HG03064 (cell line): ENCODE measurements at regions not wholly inside any gene's neighbourhood (a gene's known extent, or its start where the extent isn't known, plus 50 kb on each side); places are given as distances from the start of the nearest gene placed in this dataset.

Experiments
- ATAC-seq: cut with Tn5 transposase; IDR thresholded peaks from one replicate; pipeline ENCODE4 v1.9.1; 2021; ENCODE audit warnings: low read depth; ENCODE audit not compliant: unreplicated experiment

DNA sequence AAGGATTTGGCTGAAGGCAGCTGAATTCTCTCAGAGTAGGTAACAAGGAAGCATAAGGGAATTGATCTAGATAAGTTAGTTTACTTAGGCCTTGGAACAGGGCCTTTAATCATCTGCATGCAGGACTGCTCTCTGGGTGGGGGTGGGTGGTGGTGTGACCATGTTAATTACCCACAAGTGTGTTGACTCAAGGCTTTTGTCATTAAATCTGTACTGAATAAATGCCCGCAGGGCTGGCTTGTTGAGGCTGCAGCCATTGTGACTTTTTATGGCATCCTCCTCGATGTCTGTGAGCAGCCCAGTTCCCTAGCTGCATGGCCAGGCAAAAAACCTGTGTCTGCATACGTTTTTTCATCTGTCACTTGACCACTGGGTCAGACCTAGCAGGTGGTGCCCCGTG is 63.5 kb upstream of the ASCC3 start:
- no peak for ATAC-seq

DNA sequence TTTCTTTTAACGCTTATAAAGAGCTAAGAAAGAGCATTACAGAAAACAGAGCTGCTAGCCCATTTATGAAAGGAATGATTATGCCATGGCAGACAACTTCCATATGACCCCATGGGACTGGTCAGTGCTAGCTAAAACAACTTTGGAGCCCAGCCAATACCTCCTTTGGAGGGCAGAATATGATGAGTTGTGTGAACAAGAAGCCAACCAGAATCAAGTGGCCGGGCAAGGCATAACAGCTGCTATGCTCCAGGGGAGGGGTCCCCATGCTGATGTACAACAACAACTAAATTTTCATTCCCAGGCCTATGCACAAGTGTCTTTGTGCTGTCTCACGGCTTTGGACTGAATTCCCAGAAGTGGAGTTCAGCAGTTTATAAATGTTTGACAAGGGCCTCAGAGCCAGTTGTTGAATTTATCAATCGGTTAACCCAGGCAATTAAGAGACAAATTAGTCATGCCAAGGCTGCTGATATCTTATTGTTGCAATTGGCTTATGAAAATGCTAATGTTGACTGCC is 65.0 kb upstream of the ASCC3 start:
- no peak for ATAC-seq

DNA sequence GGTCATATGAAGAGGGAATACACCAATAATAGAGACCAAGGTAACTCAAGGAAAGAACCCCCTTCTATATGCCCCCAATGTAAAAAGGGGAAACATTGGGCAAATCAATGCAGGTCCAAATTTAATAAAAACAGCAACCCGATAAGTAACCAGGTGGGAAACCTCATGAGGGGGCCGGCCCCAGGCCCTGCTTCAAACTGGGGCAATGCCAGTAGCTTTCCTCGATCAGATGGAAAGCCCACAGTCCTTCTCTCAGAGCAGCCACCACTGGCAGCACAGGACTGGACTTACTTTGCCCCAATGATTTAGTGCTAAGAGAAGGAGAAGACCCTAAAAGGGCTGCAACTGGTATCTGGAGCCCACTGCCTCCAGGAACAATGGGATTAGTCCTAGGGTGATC is 65.6 kb upstream of the ASCC3 start:
- no peak for ATAC-seq

DNA sequence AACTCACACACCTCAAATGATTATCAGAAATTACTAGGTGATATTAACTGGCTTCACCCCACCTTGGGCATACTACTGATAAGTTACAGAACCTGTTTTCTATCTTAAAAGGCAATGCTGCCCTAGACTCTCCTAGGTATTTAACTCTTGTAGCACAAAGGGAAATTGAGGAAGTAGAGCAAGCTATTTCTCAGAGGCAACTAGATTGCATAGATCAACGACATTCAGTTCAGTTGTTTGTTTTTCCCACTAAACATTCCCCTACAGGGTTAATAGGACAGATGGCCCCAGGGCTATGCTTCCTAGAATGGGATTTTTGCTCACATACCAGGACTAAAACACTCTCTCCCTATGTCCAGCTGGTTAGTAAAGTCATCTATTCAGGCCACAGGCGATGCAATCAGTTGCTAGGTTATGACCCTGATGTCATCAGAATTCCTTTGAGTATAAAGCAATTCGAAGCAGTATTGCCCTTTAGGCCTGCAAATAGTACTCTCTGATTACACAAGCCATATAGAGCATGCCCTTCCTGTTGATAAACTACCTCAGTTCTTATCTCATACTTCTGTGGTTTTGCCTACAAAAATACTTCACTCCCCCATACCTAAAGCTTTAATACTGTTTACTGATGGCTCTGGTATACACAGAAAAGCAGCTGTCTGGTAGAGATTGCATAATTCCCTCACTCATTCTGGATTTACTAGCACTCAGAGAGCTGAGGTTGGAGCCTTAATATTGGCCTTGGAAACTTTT is 67.4 kb upstream of the ASCC3 start:
- ATAC-seq = no peak

DNA sequence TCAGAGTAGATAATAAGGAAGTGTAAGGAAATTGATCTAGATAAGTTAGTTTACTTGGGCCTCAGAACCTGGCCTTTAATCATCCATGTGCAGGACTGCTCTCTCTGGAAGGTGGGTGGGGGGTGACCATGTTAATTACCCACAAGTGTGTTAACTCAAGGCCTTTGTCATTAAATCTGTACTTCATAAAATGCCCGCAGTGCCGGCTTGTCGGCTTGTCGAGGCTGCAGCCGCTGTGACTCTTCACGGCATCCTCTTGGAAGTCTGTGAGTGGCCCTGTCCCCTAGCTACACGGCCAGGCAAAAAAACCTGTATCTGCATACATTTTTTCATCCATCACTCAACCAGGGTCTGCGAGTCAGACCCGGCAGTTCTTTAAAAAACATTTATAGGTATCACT is 70.9 kb upstream of the ASCC3 start:
- ATAC-seq = no peak

DNA sequence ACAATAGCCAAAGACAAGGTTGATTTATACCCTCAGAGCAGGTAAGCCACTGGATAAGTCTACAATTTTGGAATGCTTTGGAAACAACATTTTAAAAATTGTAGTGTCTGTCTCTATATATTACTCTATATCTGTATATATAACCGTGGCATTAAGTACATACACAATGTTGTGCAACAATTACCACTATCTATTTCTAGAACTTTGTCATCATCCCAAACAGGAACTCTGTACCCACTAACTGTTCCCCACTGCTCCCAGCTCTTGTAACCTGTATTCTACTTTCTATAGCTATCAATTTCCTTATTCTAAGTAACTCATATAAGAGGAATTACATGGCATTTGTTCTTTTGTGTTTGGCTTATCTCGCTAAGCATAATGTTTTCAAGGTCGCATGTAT is 78.2 kb upstream of the ASCC3 start:
- no peak for ATAC-seq

DNA sequence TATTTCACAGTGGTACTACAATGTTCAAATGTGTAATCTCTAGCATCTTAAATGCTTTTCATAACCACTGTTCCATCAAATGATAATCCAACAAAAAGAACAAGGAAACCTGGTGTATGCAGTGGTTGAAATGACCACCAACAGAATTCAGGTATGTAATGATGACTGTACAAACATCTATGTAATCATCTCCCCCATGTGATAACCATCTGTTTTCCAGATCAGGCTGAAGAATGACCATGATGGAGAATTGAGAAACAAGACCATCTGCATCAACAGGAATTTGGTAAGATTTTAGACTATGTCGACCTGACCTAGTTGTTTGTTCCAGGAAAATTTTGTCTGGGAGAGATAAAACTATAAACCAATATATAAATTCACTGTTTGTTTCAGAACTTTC is 81.3 kb upstream of the ASCC3 start:
- no peak for ATAC-seq

DNA sequence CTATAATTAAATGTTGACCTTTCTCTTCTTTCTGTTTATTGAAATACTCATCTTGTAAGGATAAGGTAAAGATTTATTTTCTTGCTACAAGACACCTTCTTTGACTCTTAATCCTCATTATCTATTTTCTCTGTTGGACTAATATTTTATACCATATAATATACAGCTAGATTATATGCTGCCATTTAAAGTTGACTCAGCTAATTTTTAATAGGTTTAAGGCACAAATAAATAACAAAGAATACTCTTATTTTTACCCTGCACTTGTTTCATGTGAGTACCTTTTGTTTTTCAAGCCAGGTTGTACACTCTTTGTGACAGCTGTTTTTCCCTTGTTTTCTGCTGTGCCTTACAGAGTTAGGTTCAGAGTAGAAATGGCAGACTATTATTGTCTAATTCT is 83.9 kb upstream of the ASCC3 start:
- no peak for ATAC-seq

DNA sequence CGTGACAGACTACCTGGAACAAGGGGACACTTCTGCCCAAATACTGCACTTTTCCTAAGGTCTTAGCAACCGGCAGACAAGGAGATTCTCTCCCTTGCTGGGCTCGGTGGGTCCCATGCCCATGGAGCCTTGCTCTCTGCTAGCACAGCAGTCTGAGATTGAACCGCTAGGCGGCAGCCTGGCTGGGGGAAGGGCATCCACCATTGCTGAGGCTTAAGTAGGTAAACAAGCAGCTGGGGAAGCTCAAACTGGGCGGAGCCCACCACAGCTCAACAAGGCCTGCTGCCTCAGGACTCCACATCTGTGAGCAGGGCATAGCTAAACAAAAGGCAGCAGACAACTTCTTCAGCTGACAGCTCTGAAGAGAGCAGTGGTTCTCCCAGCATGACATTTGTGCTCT is 87.8 kb upstream of the ASCC3 start:
- ATAC-seq = no peak

DNA sequence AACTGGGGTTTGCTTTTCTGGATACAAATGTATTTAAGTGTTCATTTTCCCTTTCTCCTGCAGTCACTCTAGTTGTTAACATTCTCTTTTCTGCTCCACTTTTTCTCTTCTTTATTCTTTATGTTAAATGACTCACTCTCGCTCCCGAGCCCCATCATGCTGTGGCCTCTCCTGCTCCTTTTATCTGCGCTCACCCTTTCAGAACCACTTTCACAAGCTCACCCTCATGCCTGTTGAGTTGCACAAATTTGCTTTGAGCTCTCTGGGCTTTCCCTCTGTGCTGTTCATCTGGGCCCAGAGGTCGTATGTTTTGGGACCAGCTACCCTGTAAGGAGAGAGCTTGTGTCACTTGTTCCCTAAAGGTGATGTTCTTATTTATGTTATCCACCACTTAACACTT is 98.1 kb upstream of the ASCC3 start:
- no peak for ATAC-seq

DNA sequence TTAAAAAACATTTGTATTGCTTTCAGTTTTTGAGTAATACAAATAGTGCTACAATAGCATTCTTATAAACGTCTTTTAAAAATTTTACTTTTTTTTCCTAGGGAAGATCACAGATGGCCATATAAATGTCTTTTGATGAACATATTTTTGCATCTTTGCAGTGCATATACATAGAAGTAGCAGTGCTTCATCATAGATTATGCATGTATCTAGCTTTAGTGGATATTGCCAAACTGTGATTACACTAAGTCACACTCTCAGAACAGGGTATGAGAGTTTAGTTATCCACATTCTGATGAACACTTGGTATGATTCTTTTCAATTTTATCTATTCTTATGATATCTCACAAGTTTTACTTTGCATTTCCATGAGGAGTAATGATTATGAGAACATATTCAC is 99.8 kb upstream of the ASCC3 start:
- ATAC-seq = no peak

DNA sequence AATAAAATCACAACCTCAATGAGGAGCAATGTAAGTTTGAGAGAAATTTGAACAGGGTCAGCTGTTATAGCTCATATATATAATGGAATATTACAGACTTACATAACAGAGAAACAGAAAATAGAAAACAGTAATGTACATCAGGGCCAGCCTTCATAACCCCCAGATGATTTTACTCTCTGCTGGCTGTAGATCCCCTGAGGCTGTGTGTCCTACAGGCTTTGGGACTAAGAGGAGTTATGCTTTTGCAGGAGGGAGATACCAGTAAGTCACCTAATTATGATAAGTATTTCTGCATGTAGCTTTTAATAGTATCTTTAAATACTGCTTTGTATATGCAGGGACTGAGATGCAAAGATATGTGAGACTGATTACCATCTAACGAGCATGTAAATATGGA is 105.8 kb upstream of the ASCC3 start:
- no peak for ATAC-seq

DNA sequence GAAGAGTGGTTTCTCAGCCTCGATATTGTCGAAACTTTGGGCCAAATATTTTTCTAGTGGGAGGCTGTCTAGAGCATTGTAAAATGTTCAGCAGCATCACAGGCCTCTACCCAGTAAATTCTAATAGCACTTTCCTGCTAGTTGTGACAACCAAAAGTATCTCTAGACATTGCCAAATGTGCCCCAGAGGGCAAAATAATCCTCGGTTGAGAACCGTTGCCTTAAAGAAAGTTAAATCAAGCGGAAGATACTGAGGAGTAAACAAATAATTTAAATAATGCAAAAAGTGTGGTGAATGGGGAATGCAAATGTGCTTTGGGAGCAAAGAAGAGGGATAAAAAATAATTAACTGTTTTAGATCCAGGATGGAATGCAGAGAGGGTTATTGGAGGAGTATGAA is 106.4 kb upstream of the ASCC3 start:
- no peak for ATAC-seq

DNA sequence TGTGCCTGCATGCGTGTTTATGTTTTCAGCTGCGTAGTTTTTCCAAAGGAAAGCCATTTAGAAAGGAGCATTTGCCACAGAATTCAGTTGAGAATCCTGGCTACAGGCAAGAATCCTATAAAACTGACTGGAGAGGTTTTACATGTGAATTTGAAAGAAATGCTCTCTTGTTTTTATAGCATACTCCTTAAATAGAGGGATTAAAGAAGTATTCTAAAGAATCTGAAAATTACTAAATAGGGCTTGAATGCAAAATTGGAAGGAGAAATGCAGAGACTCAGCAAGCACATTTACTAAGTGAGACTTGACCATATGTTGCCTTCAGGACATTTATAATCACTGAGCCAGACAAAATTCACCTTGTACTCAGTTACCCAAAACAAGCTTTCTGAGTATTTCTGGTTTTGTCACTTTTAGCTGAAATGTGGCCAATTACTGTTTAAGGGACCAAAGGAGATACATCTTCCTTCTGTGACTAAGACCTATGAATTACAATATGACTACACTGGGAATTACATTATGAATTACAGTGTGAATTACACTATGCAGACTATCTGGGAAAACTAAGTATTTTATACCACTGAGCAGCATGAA is 107.4 kb upstream of the ASCC3 start:
- ATAC-seq = no peak

DNA sequence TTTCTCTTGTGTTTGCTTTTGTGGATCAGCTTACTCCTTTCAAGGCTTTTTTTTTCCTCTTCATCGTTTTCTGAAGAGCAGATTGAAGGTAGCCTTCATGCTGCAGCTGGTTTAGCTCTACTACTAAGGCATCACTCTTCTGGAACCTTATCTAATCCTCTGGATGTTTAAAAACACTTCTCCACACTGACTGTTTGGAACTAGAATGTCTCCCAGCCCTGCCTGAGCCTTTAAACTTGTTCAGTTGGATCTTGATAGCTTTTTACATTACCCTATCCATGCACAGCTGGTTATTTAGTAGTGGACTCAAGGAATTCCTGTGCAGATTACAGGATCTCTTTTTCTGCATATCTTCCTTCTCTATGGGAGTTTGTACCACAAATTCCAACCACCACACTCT is 108.9 kb upstream of the ASCC3 start:
- ATAC-seq = no peak

DNA sequence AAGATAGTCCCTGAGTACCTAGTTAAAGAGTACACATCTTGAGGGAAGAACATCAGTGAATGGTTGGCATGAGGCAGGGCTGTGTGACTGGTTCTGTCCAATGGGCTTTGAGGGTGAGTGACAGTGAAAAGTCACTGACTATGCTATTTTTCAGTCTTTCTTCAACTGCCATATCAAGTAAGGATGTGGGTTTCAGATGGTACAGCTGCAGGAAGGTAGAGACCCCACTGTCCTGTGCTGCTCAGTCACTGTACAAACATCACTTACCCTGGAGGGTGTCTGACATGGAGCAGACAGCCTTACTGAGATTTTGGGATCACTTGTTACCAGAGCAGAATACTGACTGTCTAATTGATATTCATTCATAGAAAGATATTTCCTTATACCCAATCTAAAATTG is 115.3 kb upstream of the ASCC3 start:
- no peak for ATAC-seq

DNA sequence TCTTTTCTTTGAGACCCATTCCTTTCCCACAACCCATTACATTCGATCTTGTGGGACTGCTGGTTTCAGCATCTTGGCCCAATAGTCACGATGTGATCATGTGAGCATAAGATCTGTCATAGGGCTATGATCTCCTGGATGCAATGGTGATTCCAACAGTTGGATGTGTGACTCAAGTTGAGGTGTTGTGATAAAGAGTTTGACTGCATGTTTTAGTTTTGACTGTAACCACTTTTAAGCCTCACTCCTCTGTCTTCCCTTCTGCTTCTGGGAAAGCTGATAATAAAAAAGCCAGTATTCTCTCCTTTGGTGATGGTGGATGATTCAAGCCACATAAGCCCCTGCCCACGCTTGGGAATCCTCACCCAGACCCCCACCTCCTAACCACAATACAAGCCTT is 117.0 kb upstream of the ASCC3 start:
- no peak for ATAC-seq

DNA sequence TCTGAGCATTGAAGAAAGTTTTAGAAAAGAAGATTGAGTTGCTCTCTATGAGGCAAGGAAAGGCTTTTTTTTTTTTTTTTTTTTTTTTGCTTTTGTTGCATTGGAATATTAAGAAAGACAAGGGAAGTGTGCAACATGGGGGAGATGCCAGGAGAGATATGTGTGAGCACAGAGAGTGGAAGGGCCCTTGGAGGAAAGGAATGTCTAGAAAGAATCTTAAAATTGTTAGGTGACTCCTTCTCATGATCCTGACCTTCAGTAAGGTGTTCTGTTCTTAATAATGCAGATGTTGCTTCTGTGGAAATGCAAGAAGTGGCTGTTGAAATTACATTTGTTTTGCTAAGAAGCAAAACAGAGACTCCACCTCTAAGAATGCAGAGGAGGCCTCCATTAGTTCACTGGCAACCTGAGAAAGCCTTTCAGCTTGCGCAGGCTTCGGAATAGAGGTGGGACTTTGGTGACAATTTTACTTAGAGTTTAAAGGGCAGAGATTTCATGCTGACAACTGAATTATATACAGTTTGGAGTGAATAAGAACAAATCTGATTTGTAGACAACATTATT is 118.0 kb upstream of the ASCC3 start:
- no peak for ATAC-seq

DNA sequence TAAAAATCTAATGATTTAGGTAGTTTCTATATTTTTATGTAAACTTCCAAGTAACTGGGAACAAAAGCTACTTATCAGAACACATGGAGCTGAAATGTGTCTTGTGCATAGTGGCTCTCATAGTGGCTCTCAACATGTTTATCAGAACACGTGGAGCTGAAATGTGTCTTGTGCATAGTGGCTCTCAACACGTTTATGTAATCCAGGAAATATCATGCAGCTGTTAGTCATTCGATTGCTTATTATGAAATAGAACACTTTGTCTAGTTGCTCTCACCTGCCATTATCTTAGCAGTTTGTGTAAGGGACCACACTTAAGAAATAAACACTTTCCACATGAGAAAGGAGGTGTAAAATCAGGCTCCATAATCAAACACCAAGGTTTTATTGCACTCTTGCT is 119.2 kb upstream of the ASCC3 start:
- no peak for ATAC-seq

DNA sequence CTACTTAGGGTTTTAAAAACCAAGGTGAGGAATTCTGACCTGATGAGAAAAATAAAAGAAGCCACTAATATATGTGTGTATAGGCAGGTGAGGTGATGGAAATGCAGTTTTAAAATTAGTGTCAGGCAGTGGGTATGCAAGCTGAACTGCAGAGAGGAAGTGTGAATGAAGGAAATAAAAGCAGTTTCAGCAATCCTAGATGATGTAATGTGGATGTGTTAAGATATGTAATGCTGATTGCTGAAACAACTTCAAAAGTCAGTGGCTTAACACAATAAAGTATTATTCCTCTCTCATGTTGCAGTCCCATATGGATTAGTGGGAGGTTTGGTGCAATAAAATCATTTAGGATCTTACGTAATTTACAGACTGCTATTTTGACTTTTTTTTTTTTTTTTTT is 119.9 kb upstream of the ASCC3 start:
- no peak for ATAC-seq

DNA sequence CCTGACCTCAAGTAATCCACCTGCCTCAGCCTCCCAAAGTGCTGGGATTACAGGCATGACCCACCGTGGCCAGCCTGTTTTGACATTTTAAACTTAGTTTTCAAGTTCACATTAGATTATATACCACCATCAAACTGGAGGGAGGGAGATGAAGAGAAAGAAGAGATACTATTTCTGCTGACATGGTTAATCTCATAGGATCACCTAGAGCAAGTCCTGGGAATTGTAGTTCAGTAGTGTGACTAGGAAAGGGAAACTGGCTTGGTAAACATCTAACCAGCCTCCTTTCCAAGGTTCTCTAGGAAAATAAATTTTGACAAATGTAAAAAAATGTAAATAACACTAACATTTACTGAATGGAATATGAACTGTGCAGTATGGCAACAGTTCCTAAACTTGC is 120.5 kb upstream of the ASCC3 start:
- no peak for ATAC-seq

DNA sequence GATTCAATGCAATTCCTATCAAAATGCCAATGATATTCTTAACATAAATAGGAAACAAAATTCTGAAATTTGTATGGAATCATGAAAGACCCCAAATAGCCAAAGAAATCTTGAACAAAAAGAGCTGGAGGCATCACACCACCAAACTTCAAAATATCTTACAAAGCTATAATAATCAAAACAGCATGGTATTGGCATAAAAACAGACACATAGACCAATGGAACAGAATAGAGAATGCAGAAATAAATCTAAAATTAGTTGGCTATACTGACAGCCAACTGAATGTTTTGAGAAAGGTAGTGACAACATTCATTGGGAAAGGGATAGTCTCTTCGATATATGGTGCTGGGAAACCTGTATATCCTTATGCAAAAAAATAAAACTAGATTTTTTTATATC is 121.9 kb upstream of the ASCC3 start:
- ATAC-seq = no peak
